Neural crest cell (in vitro differentiated cells): ENCODE measurements at regions not wholly inside any gene's neighbourhood (a gene's known extent, or its start where the extent isn't known, plus 50 kb on each side); places are given as distances from the start of the nearest gene placed in this dataset.

Experiments used
- DNase-seq: peaks from one replicate; pipeline ENCODE4 v3.0.0; 2021; ENCODE audit warnings: low read depth, mixed read lengths, low spot score
- H3K27ac Mint-ChIP-seq: one replicate; pipeline ENCODE4 v1.8.0; 2021; ENCODE audit warnings: mild to moderate bottlenecking, mixed read lengths; ENCODE audit not compliant: unreplicated experiment
- H3K27me3 Mint-ChIP-seq: 2 replicates; pipeline ENCODE4 v1.8.0; 2021; ENCODE audit warnings: low read depth, mild to moderate bottlenecking, mixed read lengths
- H3K36me3 Mint-ChIP-seq: 2 replicates; pipeline ENCODE4 v1.8.0; 2021; ENCODE audit warnings: low read depth, mild to moderate bottlenecking, mixed read lengths
- H3K4me1 Mint-ChIP-seq: 2 replicates; pipeline ENCODE4 v1.8.0; 2021; ENCODE audit warnings: mixed read lengths
- H3K4me3 Mint-ChIP-seq: one replicate; pipeline ENCODE4 v1.8.0; 2021; ENCODE audit warnings: mild to moderate bottlenecking, mixed read lengths
- H3K9me3 Mint-ChIP-seq: 2 replicates; pipeline ENCODE4 v1.8.0; 2021; ENCODE audit warnings: mixed read lengths
- CTCF ChIP-seq: fragments of 200-600 bp; sonication (generic); conservative IDR thresholded peaks from 2 replicates; pipeline ENCODE4 v1.5.0; 2021; ENCODE audit warnings: antibody characterized with exemption, mild to moderate bottlenecking

- no peaks in the 10 kb centered on the region for H3K4me1 Mint-ChIP-seq
- no peaks in the 10 kb centered on the region for H3K27me3 Mint-ChIP-seq
- no peak for DNase-seq
- no peak for TF ChIP-seq CTCF
- no peak overlapping the region for H3K27ac Mint-ChIP-seq
- H3K36me3 Mint-ChIP-seq, result no peaks in the 10 kb centered on the region
- no peaks in the 10 kb centered on the region for H3K9me3 Mint-ChIP-seq
- no peak overlapping the region for H3K4me3 Mint-ChIP-seq
Measured at GRCh38 chr13:109873351-109874123, 87.2 kb upstream of the IRS2 start.

DNA sequence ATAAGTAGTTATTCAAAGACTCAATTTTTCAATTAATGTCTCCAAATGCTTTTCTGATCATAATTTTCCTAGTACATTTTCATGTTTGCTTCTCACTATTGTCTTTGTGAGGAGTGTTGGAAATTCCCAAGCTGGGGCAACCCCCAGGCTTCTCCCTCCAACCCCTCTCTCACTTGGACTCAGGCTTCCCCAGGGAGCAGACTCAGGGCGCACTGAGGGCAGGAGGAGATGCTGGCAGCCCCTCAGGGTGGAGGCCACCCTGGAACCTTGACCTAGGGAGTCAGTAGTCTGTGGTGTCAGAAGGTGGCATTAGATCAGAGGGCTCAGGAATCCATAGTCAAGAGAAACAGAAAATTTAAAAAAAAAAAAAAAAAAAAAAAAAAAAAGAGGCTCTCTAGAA lies 86.5 kb upstream of the IRS2 start:
- Mint-ChIP-seq H3K4me3 (no peak overlapping the region), H3K9me3 (no peaks in the 10 kb centered on the region), H3K27me3 (no peaks in the 10 kb centered on the region), H3K36me3 (no peaks in the 10 kb centered on the region), H3K27ac (no peak overlapping the region), H3K4me1 (no peaks in the 10 kb centered on the region)
- DNase-seq, result no peak
- TF ChIP-seq CTCF, result no peak

DNA sequence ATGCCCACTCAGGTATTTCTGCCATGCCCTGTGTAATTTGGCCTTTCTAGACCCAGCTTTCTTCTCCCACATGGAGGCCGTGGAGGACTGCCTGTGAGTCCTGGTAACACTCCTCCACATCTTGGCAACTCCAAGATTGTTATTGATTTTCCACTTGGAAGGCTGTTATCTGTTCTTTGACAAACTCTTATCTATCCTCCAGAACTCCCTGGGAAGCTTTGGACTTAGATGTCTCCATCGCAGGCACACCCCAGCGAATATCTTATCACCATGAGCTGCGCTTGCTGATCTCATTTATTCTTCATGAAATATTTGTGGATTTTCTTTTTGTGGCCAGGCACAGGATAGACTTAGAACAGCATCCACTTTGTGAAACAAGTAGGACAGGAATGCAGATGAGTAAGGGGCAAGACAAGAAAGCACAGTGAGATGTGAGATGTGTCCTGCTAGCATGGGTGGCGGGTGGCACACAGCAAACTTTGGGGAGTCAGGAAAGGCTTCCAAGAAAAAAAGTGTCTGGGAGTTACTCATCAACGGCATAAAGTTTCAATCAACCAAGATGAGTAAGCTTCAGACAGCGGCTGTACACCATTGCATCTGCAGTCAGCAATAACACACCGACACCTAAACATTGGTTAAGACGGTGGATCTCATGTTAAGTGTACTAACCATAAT lies 84.5 kb upstream of the IRS2 start:
- no peaks in the 10 kb centered on the region for H3K9me3 Mint-ChIP-seq
- no peak for DNase-seq

DNA sequence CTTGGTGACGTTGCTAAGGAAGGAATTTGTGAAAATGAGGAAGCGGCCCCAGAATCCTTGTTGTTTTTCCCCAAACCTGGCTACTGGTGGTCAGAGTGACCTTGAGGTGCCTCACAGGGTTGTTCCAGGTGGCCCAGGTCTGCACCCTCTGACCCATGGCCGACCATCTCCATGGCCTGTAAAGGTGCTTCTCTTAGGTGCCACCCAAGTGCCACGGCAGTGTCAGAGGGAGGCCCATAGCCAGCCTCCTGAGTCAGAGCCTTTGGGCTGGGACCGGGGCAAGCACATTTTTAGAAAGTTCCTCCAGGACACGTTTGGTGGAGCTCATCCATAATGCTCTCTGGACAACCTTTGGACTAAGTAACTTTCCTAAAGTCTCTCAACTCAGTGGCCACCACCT lies 83.9 kb upstream of the IRS2 start:
- Mint-ChIP-seq H3K27me3 (no peaks in the 10 kb centered on the region), H3K27ac (no peak overlapping the region), H3K36me3 (no peaks in the 10 kb centered on the region), H3K4me1 (no peaks in the 10 kb centered on the region), H3K4me3 (no peak overlapping the region), H3K9me3 (no peaks in the 10 kb centered on the region)
- no peak for DNase-seq
- no peak for TF ChIP-seq CTCF

More for the DNA sequence above, 84.5 kb upstream of the IRS2 start:
- Mint-ChIP-seq H3K27me3 (no peaks in the 10 kb centered on the region), H3K4me1 (no peaks in the 10 kb centered on the region), H3K4me3 (no peak overlapping the region), H3K36me3 (no peaks in the 10 kb centered on the region), H3K27ac (no peak overlapping the region)
- TF ChIP-seq CTCF, result no peak

- Mint-ChIP-seq H3K27me3 (no peaks in the 10 kb centered on the region), H3K9me3 (no peaks in the 10 kb centered on the region), H3K27ac (no peak overlapping the region), H3K36me3 (no peaks in the 10 kb centered on the region), H3K4me1 (no peaks in the 10 kb centered on the region), H3K4me3 (no peak overlapping the region)
- TF ChIP-seq CTCF, result no peak
- DNase-seq, result no peak
Measured at GRCh38 chr13:109869312-109870237, 83.2 kb upstream of the IRS2 start.
